CD4-positive, alpha-beta T cell treated with Interleukin-4 for 4 hours (primary cell): ENCODE measurements at regions not wholly inside any gene's neighbourhood (a gene's known extent, or its start where the extent isn't known, plus 50 kb on each side); places are given as distances from the start of the nearest gene placed in this dataset.

Source experiments
- DNase-seq: peaks from one replicate; pipeline ENCODE4 v3.0.0-alpha.2; 2020

DNA sequence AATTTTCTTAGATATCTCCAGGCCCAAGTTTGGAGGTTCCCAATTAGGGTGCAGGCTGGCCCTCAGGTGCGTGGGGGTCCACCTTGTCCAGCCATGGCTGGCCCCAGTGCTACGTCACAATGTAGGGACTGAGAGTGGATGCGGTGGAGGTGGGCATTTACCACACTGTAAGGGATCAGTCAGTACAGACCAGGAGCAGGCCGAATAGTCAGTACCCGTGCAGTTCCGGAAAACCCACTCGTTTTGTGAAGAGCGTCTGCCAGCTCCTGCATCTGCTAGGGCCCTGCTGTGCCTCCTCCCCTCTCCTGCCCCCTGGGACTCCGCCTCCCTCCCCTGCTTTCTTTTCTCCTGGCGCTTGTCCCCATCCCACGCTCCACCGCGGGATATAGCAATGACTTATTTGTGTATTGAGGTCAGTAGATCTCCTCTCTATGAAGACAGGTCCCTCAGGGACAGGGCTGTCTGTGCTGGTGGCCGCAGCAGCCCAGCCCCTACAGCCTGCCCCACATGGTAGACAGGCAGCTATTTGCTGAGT lies 50.4 kb upstream of the SEPTIN5 start:
- no peak for DNase-seq

DNA sequence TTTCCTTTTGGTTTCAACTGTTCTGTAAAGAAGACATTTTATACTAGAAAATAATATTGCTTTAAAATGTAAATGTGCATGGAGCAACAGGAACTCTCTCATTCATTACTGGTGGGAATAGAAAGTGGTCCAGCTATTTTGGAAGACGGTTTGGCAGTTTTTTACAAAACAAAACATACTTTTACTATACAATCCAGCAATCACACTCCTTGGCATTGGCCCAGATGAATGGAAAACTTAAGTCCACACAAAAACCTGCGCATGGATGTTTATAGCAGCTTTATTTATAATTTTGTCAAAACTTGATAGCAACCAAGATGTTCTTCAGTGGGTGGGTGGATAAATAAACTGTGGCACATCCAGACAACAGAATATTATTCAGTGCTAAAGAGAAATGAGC lies 49.9 kb upstream of the SEPTIN5 start:
- no peak for DNase-seq
